ENCODE measurements at regions not wholly inside any gene's neighbourhood (a gene's known extent, or its start where the extent isn't known, plus 50 kb on each side); places are given as distances from the start of the nearest gene placed in this dataset.

- TF ChIP-seq CTCF (IDR thresholded peaks at IDR 0.05), result no peak
- no peak for TF ChIP-seq EP300 (IDR thresholded peaks at IDR 0.05)
Observed at GRCh38 chr3:72332036-72332435, 516.2 kb downstream of the SHQ1 start.
